Ectodermal cell (in vitro differentiated cells): ENCODE measurements at regions not wholly inside any gene's neighbourhood (a gene's known extent, or its start where the extent isn't known, plus 50 kb on each side); places are given as distances from the start of the nearest gene placed in this dataset.
"Not testable (repeated sequence)": the region's sequence is repeated elsewhere in the genome, so short reads cannot be mapped to it uniquely, and the experiment has no call there.

Experiments
- H3K27ac ChIP-seq: 2 replicates; pipeline ENCODE4 v1.7.0; 2013; ENCODE audit warnings: mild to moderate bottlenecking, low read depth, low read length; ENCODE audit not compliant: insufficient read depth, poor library complexity, severe bottlenecking
- H3K27me3 ChIP-seq: 2 replicates; pipeline ENCODE4 v1.7.0; 2013; ENCODE audit warnings: mild to moderate bottlenecking, low read length; ENCODE audit not compliant: insufficient read depth, control insufficient read depth, poor library complexity, severe bottlenecking
- H3K36me3 ChIP-seq: one replicate; pipeline ENCODE4 v1.7.0; 2013; ENCODE audit warnings: low read length; ENCODE audit not compliant: control insufficient read depth, insufficient read depth
- H3K4me1 ChIP-seq: one replicate; pipeline ENCODE4 v1.7.0; 2013; ENCODE audit warnings: low read length; ENCODE audit not compliant: control insufficient read depth, insufficient read depth
- H3K4me3 ChIP-seq: 2 replicates; pipeline ENCODE4 v1.7.0; 2013; ENCODE audit warnings: low read depth, low read length, control low read depth; ENCODE audit not compliant: insufficient read depth
- H3K9me3 ChIP-seq: 2 replicates; pipeline ENCODE4 v1.7.0; 2013; ENCODE audit warnings: mild to moderate bottlenecking, low read length, moderate library complexity; ENCODE audit not compliant: control insufficient read depth
- WGBS, 2 experiments: methylation state at CpG; one replicate each; pipeline ENCODE4 v1.1.7; 2013; ENCODE audit warnings: missing lambda C conversion rate in 2 of 2; 5-methylcytosine and 5-hydroxymethylcytosine counted together

DNA sequence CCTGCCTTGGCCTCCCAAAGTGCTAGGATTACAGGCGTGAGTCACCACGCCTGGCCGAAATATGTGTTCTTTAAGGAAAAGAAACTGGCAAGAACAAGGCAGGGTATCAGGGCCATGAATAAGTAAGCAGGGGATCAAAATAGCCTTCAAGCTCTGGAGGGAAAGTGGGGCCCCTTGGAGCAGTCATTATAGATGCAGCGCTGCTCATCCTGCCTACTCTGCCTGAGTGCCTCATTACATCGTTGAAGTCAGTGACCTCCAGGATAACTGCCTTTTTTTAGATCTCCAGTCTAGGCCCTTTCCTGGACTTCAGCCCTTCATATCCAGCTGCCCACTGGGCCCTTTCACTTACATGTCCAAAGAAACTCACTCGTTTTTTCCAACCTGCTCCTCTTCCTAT lies 69.8 kb upstream of the PPM1B start:
- Histone ChIP-seq H3K4me1 (no peaks in the 10 kb centered on the region), H3K4me3 (no peak overlapping the region), H3K27me3 (no peaks in the 10 kb centered on the region), H3K36me3 (no peaks in the 10 kb centered on the region), H3K27ac (no peak overlapping the region), H3K9me3 (no peaks in the 10 kb centered on the region)
- WGBS, 2 experiments: 89 to 95% methylated on average over 6 of the region's 6 CpGs

GRCh38 chr2:44100351-44100750 lies 68.3 kb upstream of the PPM1B start:
- H3K4me1 ChIP-seq: no peaks in the 10 kb centered on the region
- WGBS, 2 experiments: 91 to 95% methylated on average over 3 of the region's 3 CpGs
- H3K36me3 ChIP-seq: no peaks in the 10 kb centered on the region
- H3K27me3 ChIP-seq: no peaks in the 10 kb centered on the region
- no peak overlapping the region for H3K27ac ChIP-seq
- H3K9me3 ChIP-seq: no peaks in the 10 kb centered on the region
- no peak overlapping the region for H3K4me3 ChIP-seq

GRCh38 chr2:44101246-44101645 lies 67.4 kb upstream of the PPM1B start:
- no peak overlapping the region for H3K27ac ChIP-seq
- H3K4me3 ChIP-seq: no peak overlapping the region
- H3K36me3 ChIP-seq: no peaks in the 10 kb centered on the region
- no peaks in the 10 kb centered on the region for H3K4me1 ChIP-seq
- 88% methylated on average over 1 of the region's 1 CpG; no CpG with 5 or more reads in 1 of the 2 experiments for whole genome bisulfite sequencing, 2 experiments
- H3K27me3 ChIP-seq: no peaks in the 10 kb centered on the region
- H3K9me3 ChIP-seq: no peaks in the 10 kb centered on the region

- H3K9me3 ChIP-seq: no peaks in the 10 kb centered on the region
- H3K4me3 ChIP-seq: no peak overlapping the region
- no peaks in the 10 kb centered on the region for H3K36me3 ChIP-seq
- WGBS, 2 experiments: 89 to 96% methylated on average over 7 of the region's 8 CpGs
- no peaks in the 10 kb centered on the region for H3K4me1 ChIP-seq
- no peaks in the 10 kb centered on the region for H3K27me3 ChIP-seq
- H3K27ac ChIP-seq: no peak overlapping the region
Measured at GRCh38 chr2:44102790-44103562, 65.7 kb upstream of the PPM1B start.

DNA sequence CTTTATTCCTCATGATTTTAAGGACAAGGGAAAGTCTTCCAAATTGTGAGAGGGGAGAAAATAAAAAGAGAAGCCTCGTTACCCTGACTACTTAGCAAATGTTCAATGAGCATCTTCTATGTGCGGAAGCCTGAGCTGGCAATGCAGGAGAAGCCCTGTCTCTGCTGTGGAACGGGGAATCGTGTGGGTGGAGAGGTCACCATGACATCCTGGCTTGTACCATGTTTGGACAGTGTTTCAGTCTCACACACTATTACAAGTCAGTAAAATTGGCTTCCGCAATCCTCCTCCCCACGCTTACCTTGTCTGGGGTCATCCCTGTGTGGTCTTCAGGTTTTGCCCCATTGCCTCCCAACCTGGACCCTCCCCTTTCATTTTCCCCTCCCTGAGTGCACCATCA lies 65.0 kb upstream of the PPM1B start:
- H3K4me1 ChIP-seq: no peaks in the 10 kb centered on the region
- WGBS, 2 experiments: 93 to 94% methylated on average over 6 of the region's 6 CpGs
- H3K36me3 ChIP-seq: no peaks in the 10 kb centered on the region
- H3K4me3 ChIP-seq: no peak overlapping the region
- H3K9me3 ChIP-seq: no peaks in the 10 kb centered on the region
- no peaks in the 10 kb centered on the region for H3K27me3 ChIP-seq
- no peak overlapping the region for H3K27ac ChIP-seq

GRCh38 chr2:44104855-44105271 lies 63.8 kb upstream of the PPM1B start:
- H3K4me1 ChIP-seq: no peaks in the 10 kb centered on the region
- no peaks in the 10 kb centered on the region for H3K27me3 ChIP-seq
- H3K4me3 ChIP-seq: no peak overlapping the region
- H3K27ac ChIP-seq: no peak overlapping the region
- WGBS, 2 experiments: 93 to 100% methylated on average over 1 of the region's 1 CpG
- H3K9me3 ChIP-seq: no peaks in the 10 kb centered on the region
- H3K36me3 ChIP-seq: no peaks in the 10 kb centered on the region

DNA sequence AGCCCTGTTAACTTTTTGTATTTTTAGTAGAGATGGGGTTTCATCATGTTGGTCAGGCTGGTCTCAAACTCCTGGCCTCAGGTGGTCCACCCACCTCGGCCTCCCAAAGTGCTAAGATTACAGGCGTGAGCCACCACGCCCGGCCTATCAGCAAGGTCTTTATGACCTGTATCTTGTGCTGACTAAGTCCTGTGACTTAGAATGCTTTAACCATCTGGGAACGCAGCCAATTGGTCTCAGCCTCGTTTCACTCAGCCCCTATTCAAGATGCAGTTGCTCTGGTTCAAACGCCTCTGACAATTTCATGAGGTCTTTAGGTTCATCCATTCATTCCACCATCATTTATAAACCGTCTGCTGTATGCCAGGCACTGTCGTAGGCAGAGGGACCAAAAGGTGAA lies 62.2 kb upstream of the PPM1B start:
- H3K27me3 ChIP-seq, H3K9me3 ChIP-seq, H3K4me3 ChIP-seq, H3K4me1 ChIP-seq, H3K36me3 ChIP-seq, H3K27ac ChIP-seq: not testable (repeated sequence)
- 92% methylated on average over 9 of the region's 9 CpGs for WGBS, 2 experiments

DNA sequence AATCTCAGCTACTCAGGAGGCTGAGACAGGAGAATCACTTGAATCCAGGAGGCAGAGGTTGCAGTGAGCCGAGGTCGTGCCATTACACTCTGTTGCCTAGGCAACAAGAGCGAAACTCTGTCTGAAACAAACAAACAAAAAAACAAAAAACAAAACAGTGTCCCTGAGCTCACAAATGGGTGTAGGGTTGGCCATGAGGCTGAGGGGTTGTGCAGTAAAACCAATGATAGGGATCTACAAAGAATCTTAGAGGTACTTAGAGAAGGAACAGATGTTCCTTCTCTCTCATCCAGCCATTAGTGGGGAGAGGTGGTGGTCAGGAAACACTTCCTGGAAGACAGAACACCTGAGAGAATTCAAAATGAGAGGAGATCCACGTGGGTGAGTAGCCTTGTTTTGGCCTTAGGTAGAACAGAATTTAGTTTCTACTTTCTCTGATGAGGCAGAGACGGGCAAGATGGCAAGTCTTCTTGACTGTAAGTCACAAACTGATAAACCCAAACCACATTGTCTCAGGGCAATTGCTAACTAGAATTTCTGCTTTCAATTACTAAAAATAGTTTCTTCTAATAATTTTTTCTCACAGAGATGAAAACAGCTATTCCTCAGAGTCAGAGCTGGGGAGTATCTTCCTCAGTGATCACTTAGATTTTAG lies 61.5 kb upstream of the PPM1B start:
- no peaks in the 10 kb centered on the region for H3K36me3 ChIP-seq
- 86 to 89% methylated on average over 4 to 5 of the region's 5 CpGs for WGBS, 2 experiments
- no peaks in the 10 kb centered on the region for H3K9me3 ChIP-seq
- no peaks in the 10 kb centered on the region for H3K27me3 ChIP-seq
- no peak overlapping the region for H3K4me3 ChIP-seq
- no peak overlapping the region for H3K27ac ChIP-seq
- H3K4me1 ChIP-seq: no peaks in the 10 kb centered on the region

DNA sequence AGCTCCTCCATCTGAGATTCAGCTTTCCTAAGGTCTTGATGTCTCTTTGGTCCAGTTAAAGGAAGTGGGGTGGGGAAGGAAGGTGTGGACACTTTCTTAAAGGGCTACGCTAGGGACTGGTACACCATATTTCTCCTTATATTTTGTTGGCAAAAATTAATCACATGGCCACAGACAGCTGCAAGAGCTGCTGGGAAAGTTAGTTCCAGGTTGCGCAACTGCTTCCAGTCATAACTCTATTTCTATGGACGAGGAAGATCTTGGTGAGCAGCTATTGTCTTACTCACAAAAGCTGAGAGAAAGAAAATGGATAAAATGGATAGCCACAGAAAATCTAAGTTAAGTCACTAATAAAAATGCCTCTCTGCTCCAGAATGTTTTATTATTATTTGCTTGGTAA lies 60.7 kb upstream of the PPM1B start:
- WGBS, 2 experiments: 89 to 95% methylated on average over 3 of the region's 3 CpGs
- Histone ChIP-seq H3K36me3 (no peaks in the 10 kb centered on the region), H3K4me3 (no peak overlapping the region), H3K27ac (no peak overlapping the region), H3K4me1 (no peaks in the 10 kb centered on the region), H3K27me3 (no peaks in the 10 kb centered on the region), H3K9me3 (no peaks in the 10 kb centered on the region)

- Histone ChIP-seq H3K27me3 (no peaks in the 10 kb centered on the region), H3K4me1 (no peaks in the 10 kb centered on the region), H3K36me3 (no peaks in the 10 kb centered on the region), H3K4me3 (no peak overlapping the region), H3K9me3 (no peaks in the 10 kb centered on the region), H3K27ac (no peak overlapping the region)
- 93 to 98% methylated on average over 3 of the region's 3 CpGs for WGBS, 2 experiments
Measured at GRCh38 chr2:44109166-44109565, 59.5 kb upstream of the PPM1B start.
